Hindlimb muscle (tissue), 1 donor: ENCODE measurements at regions not wholly inside any gene's neighbourhood (a gene's known extent, or its start where the extent isn't known, plus 50 kb on each side); places are given as distances from the start of the nearest gene placed in this dataset.
"Not testable (repeated sequence)": the region's sequence is repeated elsewhere in the genome, so short reads cannot be mapped to it uniquely, and the experiment has no call there.

ENCODE experiments used
- DNase-seq: peaks from one replicate; pipeline ENCODE4 v3.0.0-alpha.2; 2013

GRCh38 chr12:82300611-82301010, 57.6 kb downstream of the CCDC59 start:
- no peak for DNase-seq

- DNase-seq, result no peak
Measured at GRCh38 chr12:82299319-82300025, 58.7 kb downstream of the CCDC59 start.

- DNase-seq, result no peak
Measured at GRCh38 chr12:82290415-82290814, 67.8 kb downstream of the CCDC59 start.

- not testable (repeated sequence) for DNase-seq
Measured at GRCh38 chr12:82281335-82281734, 76.9 kb downstream of the CCDC59 start.

- DNase-seq, result no peak
Measured at GRCh38 chr12:82279536-82280058, 78.6 kb downstream of the CCDC59 start.

GRCh38 chr12:82277582-82277981, 80.6 kb downstream of the CCDC59 start:
- DNase-seq, result no peak

- no peak for DNase-seq
Measured at GRCh38 chr12:82242729-82243128, 115.5 kb downstream of the CCDC59 start.

- DNase-seq, result no peak
Measured at GRCh38 chr12:82225871-82226270, 132.3 kb downstream of the CCDC59 start.

- DNase-seq, result no peak
Measured at GRCh38 chr12:82223426-82223825, 134.8 kb downstream of the CCDC59 start.

GRCh38 chr12:82216475-82216874, 141.7 kb downstream of the CCDC59 start:
- no peak for DNase-seq

GRCh38 chr12:82213761-82214160, 144.4 kb downstream of the CCDC59 start:
- no peak for DNase-seq

- DNase-seq, result no peak
Measured at GRCh38 chr12:82210882-82211281, 147.3 kb downstream of the CCDC59 start.

GRCh38 chr12:82209533-82209932, 148.7 kb downstream of the CCDC59 start:
- no peak for DNase-seq

GRCh38 chr12:82207556-82207955, 150.6 kb downstream of the CCDC59 start:
- DNase-seq, result no peak

- DNase-seq, result no peak
Measured at GRCh38 chr12:82203086-82203485, 155.1 kb downstream of the CCDC59 start.

GRCh38 chr12:82187595-82187994, 170.6 kb downstream of the CCDC59 start:
- no peak for DNase-seq

- DNase-seq, result no peak
Measured at GRCh38 chr12:82187011-82187410, 171.2 kb downstream of the CCDC59 start.

GRCh38 chr12:82186282-82186681, 171.9 kb downstream of the CCDC59 start:
- DNase-seq, result no peak

GRCh38 chr12:82184844-82185243, 173.3 kb downstream of the CCDC59 start:
- no peak for DNase-seq

GRCh38 chr12:82182601-82183190, 175.5 kb downstream of the CCDC59 start:
- no peak for DNase-seq

GRCh38 chr12:82176761-82177490, 181.3 kb downstream of the CCDC59 start:
- no peak for DNase-seq

GRCh38 chr12:82176026-82176425, 182.2 kb downstream of the CCDC59 start:
- peak; percentile 32 for DNase-seq

GRCh38 chr12:82174936-82175335, 183.3 kb downstream of the CCDC59 start:
- no peak for DNase-seq

- DNase-seq, result no peak
Measured at GRCh38 chr12:82174383-82174782, 183.8 kb downstream of the CCDC59 start.
